HepG2 (cell line): ENCODE measurements at regions not wholly inside any gene's neighbourhood (a gene's known extent, or its start where the extent isn't known, plus 50 kb on each side); places are given as distances from the start of the nearest gene placed in this dataset.

Experiments used
- FOXM1 ChIP-seq: sonication (generic); formaldehyde crosslinking; IDR thresholded peaks from 2 replicates; pipeline ENCODE4 v1.5.0; 2020; ENCODE audit warnings: missing genetic modification reagents
- HNF4A ChIP-seq: sonication (generic); formaldehyde crosslinking; IDR thresholded peaks from 2 replicates; pipeline ENCODE4 v1.4.0; 2020; ENCODE audit warnings: missing genetic modification reagents
- KAT7 ChIP-seq: IDR thresholded peaks from 2 replicates; pipeline ENCODE4 v1.6.1; 2018; ENCODE audit warnings: borderline replicate concordance, missing compliant biosample characterization
- NCOR1 ChIP-seq: fragments of 200-600 bp; sonication (generic); IDR thresholded peaks from 2 replicates; pipeline ENCODE4 v1.7.0; 2017; ENCODE audit warnings: antibody characterized with exemption, low read length, borderline replicate concordance
- SETDB1 ChIP-seq: sonication (generic); formaldehyde crosslinking; IDR thresholded peaks from 2 replicates; pipeline ENCODE4 v1.5.1; 2020; ENCODE audit warnings: missing genetic modification reagents, mild to moderate bottlenecking, borderline replicate concordance
- TARDBP ChIP-seq: sonication (generic); formaldehyde crosslinking; IDR thresholded peaks from 2 replicates; pipeline ENCODE4 v1.8.0; 2022; ENCODE audit warnings: mild to moderate bottlenecking, missing genetic modification reagents
- TP53 ChIP-seq: sonication (generic); formaldehyde crosslinking; conservative IDR thresholded peaks from 2 replicates; pipeline ENCODE4 v1.4.0; 2020; ENCODE audit warnings: missing genetic modification reagents
- TF ChIP-seq, protein P1 (sequence below): sonication (generic); formaldehyde crosslinking; IDR thresholded peaks from 2 replicates; pipeline ENCODE4 v1.4.0; 2020; ENCODE audit warnings: missing genetic modification reagents
- TF ChIP-seq, protein P2 (sequence below): sonication (generic); formaldehyde crosslinking; IDR thresholded peaks from 2 replicates; pipeline ENCODE4 v1.5.1; 2020; ENCODE audit warnings: mild to moderate bottlenecking, missing genetic modification reagents
- TF ChIP-seq, protein P3 (sequence below): IDR thresholded peaks from 2 replicates; pipeline ENCODE4 v1.6.1; 2016; ENCODE audit warnings: low read depth, control low read depth

DNA sequence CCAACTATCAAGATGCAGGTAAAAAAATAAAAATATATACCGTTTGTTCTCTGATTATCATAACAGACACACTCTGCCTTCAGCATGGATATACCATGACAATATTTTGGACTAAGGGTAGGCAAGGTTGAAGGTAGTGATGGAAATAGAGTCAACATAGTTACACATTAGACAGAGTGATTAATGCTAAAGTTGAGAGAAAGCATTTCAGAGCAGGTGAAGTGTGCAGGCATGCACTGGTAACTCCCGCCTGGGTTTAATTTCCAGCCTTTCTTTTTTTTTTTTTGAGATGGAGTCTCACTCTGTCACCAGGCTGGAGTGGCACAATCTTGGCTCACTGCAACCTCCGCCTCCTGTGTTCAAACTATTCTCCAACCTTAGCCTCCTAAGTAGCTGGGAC, 458.5 kb downstream of the TLR4 start:
- TF ChIP-seq TARDBP (CRISPR knock-in tag), result no peak
- no peak for TF ChIP-seq KAT7
- no peak for TF ChIP-seq NCOR1
- TF ChIP-seq, protein P1, sequence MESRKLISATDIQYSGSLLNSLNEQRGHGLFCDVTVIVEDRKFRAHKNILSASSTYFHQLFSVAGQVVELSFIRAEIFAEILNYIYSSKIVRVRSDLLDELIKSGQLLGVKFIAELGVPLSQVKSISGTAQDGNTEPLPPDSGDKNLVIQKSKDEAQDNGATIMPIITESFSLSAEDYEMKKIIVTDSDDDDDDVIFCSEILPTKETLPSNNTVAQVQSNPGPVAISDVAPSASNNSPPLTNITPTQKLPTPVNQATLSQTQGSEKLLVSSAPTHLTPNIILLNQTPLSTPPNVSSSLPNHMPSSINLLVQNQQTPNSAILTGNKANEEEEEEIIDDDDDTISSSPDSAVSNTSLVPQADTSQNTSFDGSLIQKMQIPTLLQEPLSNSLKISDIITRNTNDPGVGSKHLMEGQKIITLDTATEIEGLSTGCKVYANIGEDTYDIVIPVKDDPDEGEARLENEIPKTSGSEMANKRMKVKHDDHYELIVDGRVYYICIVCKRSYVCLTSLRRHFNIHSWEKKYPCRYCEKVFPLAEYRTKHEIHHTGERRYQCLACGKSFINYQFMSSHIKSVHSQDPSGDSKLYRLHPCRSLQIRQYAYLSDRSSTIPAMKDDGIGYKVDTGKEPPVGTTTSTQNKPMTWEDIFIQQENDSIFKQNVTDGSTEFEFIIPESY, result no peak
- TF ChIP-seq, protein P2, sequence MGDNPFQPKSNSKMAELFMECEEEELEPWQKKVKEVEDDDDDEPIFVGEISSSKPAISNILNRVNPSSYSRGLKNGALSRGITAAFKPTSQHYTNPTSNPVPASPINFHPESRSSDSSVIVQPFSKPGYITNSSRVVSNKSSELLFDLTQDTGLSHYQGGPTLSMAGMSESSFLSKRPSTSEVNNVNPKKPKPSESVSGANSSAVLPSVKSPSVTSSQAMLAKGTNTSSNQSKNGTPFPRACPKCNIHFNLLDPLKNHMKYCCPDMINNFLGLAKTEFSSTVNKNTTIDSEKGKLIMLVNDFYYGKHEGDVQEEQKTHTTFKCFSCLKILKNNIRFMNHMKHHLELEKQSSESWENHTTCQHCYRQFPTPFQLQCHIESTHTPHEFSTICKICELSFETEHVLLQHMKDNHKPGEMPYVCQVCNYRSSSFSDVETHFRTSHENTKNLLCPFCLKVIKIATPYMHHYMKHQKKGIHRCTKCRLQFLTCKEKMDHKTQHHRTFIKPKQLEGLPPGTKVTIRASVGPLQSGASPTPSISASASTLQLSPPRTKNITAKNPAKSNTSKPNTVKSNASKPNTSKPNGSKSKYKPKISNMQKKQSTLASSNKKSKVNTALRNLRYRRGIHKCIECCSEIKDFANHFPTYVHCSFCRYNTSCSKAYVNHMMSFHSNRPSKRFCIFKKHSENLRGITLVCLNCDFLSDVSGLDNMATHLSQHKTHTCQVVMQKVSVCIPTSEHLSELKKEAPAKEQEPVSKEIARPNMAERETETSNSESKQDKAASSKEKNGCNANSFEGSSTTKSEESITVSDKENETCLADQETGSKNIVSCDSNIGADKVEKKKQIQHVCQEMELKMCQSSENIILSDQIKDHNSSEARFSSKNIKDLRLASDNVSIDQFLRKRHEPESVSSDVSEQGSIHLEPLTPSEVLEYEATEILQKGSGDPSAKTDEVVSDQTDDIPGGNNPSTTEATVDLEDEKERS (CRISPR knock-in tag), result no peak
- TF ChIP-seq FOXM1, result no peak
- TF ChIP-seq, protein P3, sequence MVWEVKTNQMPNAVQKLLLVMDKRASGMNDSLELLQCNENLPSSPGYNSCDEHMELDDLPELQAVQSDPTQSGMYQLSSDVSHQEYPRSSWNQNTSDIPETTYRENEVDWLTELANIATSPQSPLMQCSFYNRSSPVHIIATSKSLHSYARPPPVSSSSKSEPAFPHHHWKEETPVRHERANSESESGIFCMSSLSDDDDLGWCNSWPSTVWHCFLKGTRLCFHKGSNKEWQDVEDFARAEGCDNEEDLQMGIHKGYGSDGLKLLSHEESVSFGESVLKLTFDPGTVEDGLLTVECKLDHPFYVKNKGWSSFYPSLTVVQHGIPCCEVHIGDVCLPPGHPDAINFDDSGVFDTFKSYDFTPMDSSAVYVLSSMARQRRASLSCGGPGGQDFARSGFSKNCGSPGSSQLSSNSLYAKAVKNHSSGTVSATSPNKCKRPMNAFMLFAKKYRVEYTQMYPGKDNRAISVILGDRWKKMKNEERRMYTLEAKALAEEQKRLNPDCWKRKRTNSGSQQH (CRISPR knock-in tag), result no peak
- no peak for TF ChIP-seq HNF4A (CRISPR knock-in tag)
- no peak for TF ChIP-seq TP53
- no peak for TF ChIP-seq SETDB1 (CRISPR knock-in tag)
